ENCODE measurements at regions not wholly inside any gene's neighbourhood (a gene's known extent, or its start where the extent isn't known, plus 50 kb on each side); places are given as distances from the start of the nearest gene placed in this dataset.

- TF ChIP-seq CTCF (IDR thresholded peaks at IDR 0.05; ENCODE audit: low read length), result no peak
- TF ChIP-seq EZH2 (IDR thresholded peaks at IDR 0.05; ENCODE audit: borderline replicate concordance, low read length), result no peak
These were observed 54.8 kb upstream of the STK17B start for GRCh38 chr2:196226058-196226706.

Data from OCI-LY1 (cell line).